H1 (cell line): ENCODE measurements at regions not wholly inside any gene's neighbourhood (a gene's known extent, or its start where the extent isn't known, plus 50 kb on each side); places are given as distances from the start of the nearest gene placed in this dataset.

Experiments
- CTCF ChIA-PET: fragments of 300-600 bp; sonication (Branson Sonifier 250); formaldehyde crosslinking; loops from one replicate; lab custom pipeline; 2021; ENCODE audit not compliant: partially characterized antibody; lab: Charles Lee
- POLR2A ChIA-PET: fragments of 300-600 bp; sonication (Branson Sonifier 250); formaldehyde crosslinking; loops from one replicate; lab custom pipeline; 2021; ENCODE audit warnings: inconsistent platforms; ENCODE audit not compliant: partially characterized antibody; lab: Charles Lee
- DNase-seq, 2 experiments: peaks; one replicate each; pipeline versions ENCODE4 v3.0.0 to v3.0.0-alpha.2; 2010 to 2022; ENCODE audit warnings: low spot score in 2 of 2, low read depth in 1 of 2, mixed read lengths in 1 of 2
- FAIRE-seq: peaks from 2 replicates; lab custom pipeline; 2011; peaks lifted over from hg19 to GRCh38; lab: Jason Lieb, UNC
- H2AFZ ChIP-seq: 2 replicates; pipeline ENCODE4 v1.8.1; 2012; ENCODE audit warnings: low read length, inconsistent platforms
- H2AK5ac ChIP-seq: 2 replicates; pipeline ENCODE4 v1.6.1; 2013; ENCODE audit warnings: low read depth, low read length
- H2BK120ac ChIP-seq: replicated peaks from 2 replicates; pipeline ENCODE3; 2013; ENCODE audit warnings: low read depth, low read length, inconsistent platforms
- H2BK12ac ChIP-seq: 2 replicates; pipeline ENCODE4 v1.6.1; 2013; ENCODE audit warnings: low read depth, low read length
- H2BK15ac ChIP-seq: 2 replicates; pipeline ENCODE4 v1.6.1; 2013; ENCODE audit warnings: low read length
- H2BK20ac ChIP-seq: 2 replicates; pipeline ENCODE4 v1.6.1; 2013; ENCODE audit warnings: low read length
- H2BK5ac ChIP-seq: 2 replicates; pipeline ENCODE4 v1.6.1; 2013; ENCODE audit warnings: low read depth, low read length
- H3K14ac ChIP-seq: 2 replicates; pipeline ENCODE4 v1.6.1; 2013; ENCODE audit warnings: inconsistent platforms; ENCODE audit not compliant: insufficient read length
- H3K18ac ChIP-seq: 2 replicates; pipeline ENCODE4 v1.6.1; 2013; ENCODE audit warnings: low read length; ENCODE audit errors: extremely low read depth
- H3K23ac ChIP-seq: 2 replicates; pipeline ENCODE4 v1.6.1; 2013; ENCODE audit warnings: inconsistent platforms; ENCODE audit not compliant: insufficient read length
- H3K23me2 ChIP-seq: 2 replicates; pipeline ENCODE4 v1.6.1; 2013; ENCODE audit warnings: low read depth, low read length
- H3K27ac ChIP-seq: 2 replicates; pipeline ENCODE4 v1.6.1; 2011; ENCODE audit warnings: low read depth, low read length, inconsistent platforms
- H3K27me3 ChIP-seq, 4 experiments: replicated peaks in 1 of 4; 1 replicate in 1 of 4; 2 replicates in 3 of 4; pipeline versions ENCODE4 v1.6.1 to v1.8.1; 2011 to 2013; ENCODE audit warnings: low read length in 3 of 4, mild to moderate bottlenecking in 3 of 4, inconsistent platforms in 2 of 4, mixed read lengths in 2 of 4, moderate library complexity in 1 of 4; ENCODE audit not compliant: control insufficient read depth in 3 of 4, insufficient read depth in 3 of 4; ENCODE audit errors: extremely low read depth in 1 of 4
- H3K36me3 ChIP-seq, 4 experiments: 2 replicates each; pipeline versions ENCODE4 v1.6.1 to v1.8.1; 2011 to 2013; ENCODE audit warnings: mild to moderate bottlenecking in 4 of 4, low read length in 3 of 4, moderate library complexity in 2 of 4, control low read depth in 1 of 4, inconsistent platforms in 1 of 4; ENCODE audit not compliant: insufficient read depth in 4 of 4, control insufficient read depth in 2 of 4
- H3K4ac ChIP-seq: replicated peaks from 2 replicates; pipeline ENCODE3; 2013; ENCODE audit warnings: low read length, low read depth, mixed read lengths, inconsistent platforms; ENCODE audit not compliant: insufficient read length
- H3K4me1 ChIP-seq, 4 experiments: replicated peaks in 1 of 4; 1 replicate in 1 of 4; 2 replicates in 3 of 4; pipeline versions ENCODE4 v1.6.1 to v1.8.1; 2011 to 2013; ENCODE audit warnings: low read length in 3 of 4, inconsistent platforms in 2 of 4, mixed read lengths in 1 of 4; ENCODE audit not compliant: insufficient read depth in 4 of 4, control insufficient read depth in 3 of 4
- H3K4me2 ChIP-seq, 2 experiments: 2 replicates each; pipeline versions ENCODE4 v1.6.1 to v1.8.1; 2011 to 2013; ENCODE audit warnings: low read depth in 2 of 2, low read length in 2 of 2, control low read depth in 1 of 2, inconsistent platforms in 1 of 2, mild to moderate bottlenecking in 1 of 2; ENCODE audit not compliant: insufficient read depth in 1 of 2
- H3K4me3 ChIP-seq, 4 experiments: fragments of 200-600, 300-600 bp in 1 of 4; sonication (generic), shearing (Covaris generic), sonication (Bioruptor Twin) in 1 of 4; 2 replicates each; pipeline versions ENCODE4 v1.5.1 to v1.8.1; 2011 to 2016; ENCODE audit warnings: low read length in 4 of 4, low read depth in 3 of 4, control low read depth in 2 of 4, inconsistent platforms in 2 of 4, mild to moderate bottlenecking in 2 of 4, mixed read lengths in 1 of 4, moderate library complexity in 1 of 4; ENCODE audit not compliant: insufficient read depth in 2 of 4; ENCODE audit errors: extremely low read depth in 1 of 4
- H3K56ac ChIP-seq: replicated peaks from 2 replicates; pipeline ENCODE3; 2013; ENCODE audit warnings: low read depth, mild to moderate bottlenecking, mixed read lengths, low read length, inconsistent platforms; ENCODE audit not compliant: insufficient read length
- H3K79me1 ChIP-seq: 2 replicates; pipeline ENCODE4 v1.6.1; 2013; ENCODE audit warnings: low read depth, low read length, control low read depth
- H3K79me2 ChIP-seq, 2 experiments: 2 replicates each; pipeline versions ENCODE4 v1.6.1 to v1.8.1; 2012 to 2013; ENCODE audit warnings: low read length in 2 of 2, mild to moderate bottlenecking in 2 of 2, inconsistent platforms in 1 of 2; ENCODE audit not compliant: insufficient read depth in 2 of 2, control insufficient read depth in 1 of 2
- H3K9ac ChIP-seq, 4 experiments: replicated peaks in 1 of 4; 1 replicate in 1 of 4; 2 replicates in 3 of 4; pipeline versions ENCODE4 v1.6.1 to v1.8.1; 2011 to 2013; ENCODE audit warnings: low read depth in 3 of 4, low read length in 3 of 4, control low read depth in 2 of 4, mild to moderate bottlenecking in 2 of 4, moderate library complexity in 2 of 4, inconsistent platforms in 1 of 4; ENCODE audit errors: extremely low read depth in 1 of 4
- H3K9me3 ChIP-seq, 2 experiments: 2 replicates each; pipeline versions ENCODE4 v1.6.1 to v1.8.1; 2012 to 2013; ENCODE audit warnings: mild to moderate bottlenecking in 2 of 2, moderate library complexity in 2 of 2, control low read depth in 1 of 2, inconsistent platforms in 1 of 2, low read depth in 1 of 2, low read length in 1 of 2, mixed read lengths in 1 of 2; ENCODE audit not compliant: insufficient read depth in 2 of 2
- H4K20me1 ChIP-seq, 2 experiments: replicated peaks in 1 of 2; 2 replicates each; pipeline versions ENCODE3 to v1.8.1; 2011 to 2013; ENCODE audit warnings: inconsistent platforms in 2 of 2, low read length in 2 of 2, mild to moderate bottlenecking in 1 of 2; ENCODE audit not compliant: insufficient read depth in 2 of 2, control insufficient read depth in 1 of 2
- H4K5ac ChIP-seq: 2 replicates; pipeline ENCODE4 v1.6.1; 2013; ENCODE audit warnings: low read length, low read depth, mixed read lengths, inconsistent platforms; ENCODE audit not compliant: insufficient read length
- H4K8ac ChIP-seq: 2 replicates; pipeline ENCODE4 v1.8.0; 2013; ENCODE audit warnings: mild to moderate bottlenecking, moderate library complexity, low read length, inconsistent platforms; ENCODE audit not compliant: insufficient read depth; ENCODE audit errors: extremely low read depth
- H4K91ac ChIP-seq: replicated peaks from 2 replicates; pipeline ENCODE3; 2013; ENCODE audit warnings: low read length, mixed read lengths, inconsistent platforms; ENCODE audit not compliant: insufficient read length
- ASH2L ChIP-seq: fragments of 200-600, 300-600 bp; sonication (generic); IDR thresholded peaks from one replicate; pipeline ENCODE4 v1.7.1; 2017; ENCODE audit warnings: low read length
- CBX5 ChIP-seq: fragments of 300-800, 300-1000 bp; sonication (generic); IDR thresholded peaks from 2 replicates; pipeline ENCODE4 v1.7.1; 2016; ENCODE audit warnings: antibody characterized with exemption, low read length, low read depth
- CEBPB ChIP-seq: IDR thresholded peaks from 2 replicates; pipeline ENCODE4 v1.6.1; 2012; ENCODE audit warnings: low read depth, low read length
- E2F6 ChIP-seq: IDR thresholded peaks from 2 replicates; pipeline ENCODE4 v1.6.1; 2012; ENCODE audit warnings: inconsistent platforms
- GABPA ChIP-seq: IDR thresholded peaks from 2 replicates; pipeline ENCODE4 v1.6.1; 2011; ENCODE audit warnings: mild to moderate bottlenecking, low read length, moderate library complexity, borderline replicate concordance; ENCODE audit not compliant: insufficient read depth
- JUND ChIP-seq: IDR thresholded peaks from 2 replicates; pipeline ENCODE4 v1.6.1; 2011; ENCODE audit warnings: mild to moderate bottlenecking, improper control_type of control experiment, low read length
- KDM4A ChIP-seq: IDR thresholded peaks from one replicate; pipeline ENCODE4 v1.7.1; 2012; ENCODE audit warnings: low read depth, mild to moderate bottlenecking, moderate library complexity, low read length, inconsistent platforms; ENCODE audit not compliant: severe bottlenecking
- MAFK ChIP-seq: IDR thresholded peaks from 2 replicates; pipeline ENCODE4 v1.6.1; 2012; ENCODE audit warnings: low read depth, mild to moderate bottlenecking, improper control_type of control experiment, low read length
- POLR2AphosphoS5 ChIP-seq: IDR thresholded peaks from 2 replicates; pipeline ENCODE4 v1.6.1; 2011; ENCODE audit warnings: low read depth, low read length
- RNF2 ChIP-seq: fragments of 200-900, 300-1000 bp; sonication (generic); IDR thresholded peaks from 2 replicates; pipeline ENCODE4 v1.7.1; 2016; ENCODE audit warnings: borderline replicate concordance, low read depth, mild to moderate bottlenecking, antibody characterized with exemption, low read length; ENCODE audit not compliant: poor library complexity, severe bottlenecking; ENCODE audit errors: missing control alignments
- SAP30 ChIP-seq: fragments of 300-600 bp; sonication (generic); IDR thresholded peaks from 2 replicates; pipeline ENCODE4 v1.7.1; 2012; ENCODE audit warnings: low read length, moderate library complexity, mild to moderate bottlenecking, inconsistent platforms; ENCODE audit not compliant: insufficient read depth, insufficient replicate concordance
- SP4 ChIP-seq: IDR thresholded peaks from 2 replicates; pipeline ENCODE4 v1.6.1; 2012; ENCODE audit warnings: low read length, inconsistent platforms
- TBP ChIP-seq: IDR thresholded peaks from 2 replicates; pipeline ENCODE4 v1.6.1; 2011; ENCODE audit warnings: low read depth, low read length, improper control_type of control experiment
- ZNF274 ChIP-seq: IDR thresholded peaks from 2 replicates; pipeline ENCODE4 v1.7.0; 2012; ENCODE audit warnings: low read length, borderline replicate concordance; ENCODE audit errors: extremely low read depth
- WGBS, 2 experiments: shearing (Covaris generic) in 1 of 2; methylation state at CpG; one replicate each; pipeline versions ENCODE4 v1.1.6 to v1.1.7; 2013 to 2015; ENCODE audit warnings: low lambda C conversion rate in 2 of 2, mixed read lengths in 2 of 2, inconsistent platforms in 1 of 2, low coverage in 1 of 2, missing lambda C conversion rate in 1 of 2; ENCODE audit not compliant: insufficient replicate concordance in 2 of 2, insufficient coverage in 1 of 2, insufficient read length in 1 of 2; ENCODE audit errors: extremely low coverage in 1 of 2, missing lambda C conversion rate in 1 of 2; 5-methylcytosine and 5-hydroxymethylcytosine counted together

DNA sequence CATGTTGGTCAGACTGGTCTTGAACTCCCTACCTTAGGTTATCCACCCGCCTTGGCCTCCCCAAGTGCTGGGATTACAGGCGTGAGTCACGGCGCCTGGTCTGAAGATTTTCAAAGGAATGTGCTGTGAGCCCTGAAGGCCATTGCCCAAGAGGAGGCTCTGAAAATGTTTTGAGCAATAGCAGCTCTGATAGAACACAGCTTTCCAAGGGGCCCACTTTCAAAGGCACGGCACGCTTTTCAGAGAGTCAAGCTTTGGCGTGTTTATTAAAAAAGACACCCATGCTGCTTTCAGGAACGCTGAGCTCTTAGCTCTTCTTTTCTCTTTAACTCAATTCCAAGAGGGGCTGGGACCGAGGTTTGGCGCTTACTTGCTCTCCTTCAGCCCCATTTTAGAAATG lies 73.8 kb upstream of the CDON start:
- 94% methylated on average over 10 of the region's 10 CpGs; no CpG with 5 or more reads in 1 of the 2 experiments for WGBS, 2 experiments
- Histone ChIP-seq H3K27ac (no peak overlapping the region), H3K14ac (no peak overlapping the region), H2BK5ac (no peak overlapping the region), H3K23me2 (no peaks in the 10 kb centered on the region), H2BK20ac (no peak overlapping the region), H3K23ac (no peak overlapping the region), H3K36me3 (no peaks in the 10 kb centered on the region), H2BK12ac (no peak overlapping the region), H2AK5ac (no peak overlapping the region), H3K4ac (no peak overlapping the region), H4K5ac (no peak overlapping the region), H3K18ac (no peak overlapping the region), H3K79me1 (no peaks in the 10 kb centered on the region), H2BK15ac (no peak overlapping the region), H3K9me3 (no peaks in the 10 kb centered on the region), H3K4me1 (peaks cover 9 to 18% (median 17%) of the 10 kb centered on the region in 4 experiments), H3K56ac (no peak overlapping the region), H3K4me3 (no peak overlapping the region), H3K4me2 (no peak overlapping the region), H3K79me2 (no peaks in the 10 kb centered on the region), H3K9ac (no peak overlapping the region), H2AFZ (no peak overlapping the region), H4K91ac (no peak overlapping the region), H3K27me3 (no peaks in the 10 kb centered on the region), H2BK120ac (no peak overlapping the region), H4K20me1 (no peaks in the 10 kb centered on the region), H4K8ac (no peak overlapping the region)
- ChIA-PET POLR2A (interaction anchor here (0.8 to 1.2 kb wide), 2 partner anchors 12 to 18 kb away, joined by 3 read pairs; no protein-coding TSS in a partner anchor), CTCF (interaction anchor here (1.5 kb wide), 1 partner anchor 12 kb away, joined by 6 read pairs; no protein-coding TSS in a partner anchor)
- DNase-seq (no peak), FAIRE-seq (no peak)
- TF ChIP-seq TBP (no peak), SAP30 (no peak), SP4 (no peak), KDM4A (no peak), E2F6 (no peak), ASH2L (no peak), RNF2 (no peak), ZNF274 (no peak), MAFK (no peak), CEBPB (no peak), POLR2AphosphoS5 (no peak), CBX5 (no peak), GABPA (no peak), JUND (no peak)
